ENCODE measurements at regions not wholly inside any gene's neighbourhood (a gene's known extent, or its start where the extent isn't known, plus 50 kb on each side); places are given as distances from the start of the nearest gene placed in this dataset.

DNA sequence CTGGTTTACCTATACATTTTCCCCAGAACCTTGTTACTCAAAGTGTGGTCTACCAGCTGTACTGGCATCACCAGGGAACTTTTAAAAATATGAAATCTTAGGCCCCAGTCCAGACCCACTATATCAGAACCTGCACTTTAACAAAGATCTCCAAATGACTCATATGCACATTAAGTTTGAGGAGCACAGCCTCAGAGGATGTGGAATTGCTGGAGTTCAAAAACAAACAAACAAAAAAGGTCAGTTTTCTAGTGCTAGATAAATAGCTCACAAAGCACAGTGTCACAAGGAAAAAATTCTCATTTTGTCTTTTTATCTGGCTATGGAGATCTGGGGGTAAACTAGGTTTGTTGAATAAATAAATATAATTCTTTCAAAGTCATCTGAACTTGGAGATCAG lies 68.9 kb upstream of the ANKRD55 start:
- no peaks in the 10 kb centered on the region for H3K27me3 ChIP-seq
- ATAC-seq (no peak), DNase-seq (no peak)
- no peaks in the 10 kb centered on the region for H3K36me3 ChIP-seq
- no peaks in the 10 kb centered on the region for H3K9me3 ChIP-seq
- H3K27ac ChIP-seq = no peak overlapping the region
- H3K4me1 ChIP-seq = no peaks in the 10 kb centered on the region
- intact Hi-C loops (cut with DNase I) = no loop called here
- H3K4me3 ChIP-seq = no peak overlapping the region
- TF ChIP-seq POLR2A (IDR thresholded peaks at IDR 0.05) = no peak
- TF ChIP-seq, protein P1, sequence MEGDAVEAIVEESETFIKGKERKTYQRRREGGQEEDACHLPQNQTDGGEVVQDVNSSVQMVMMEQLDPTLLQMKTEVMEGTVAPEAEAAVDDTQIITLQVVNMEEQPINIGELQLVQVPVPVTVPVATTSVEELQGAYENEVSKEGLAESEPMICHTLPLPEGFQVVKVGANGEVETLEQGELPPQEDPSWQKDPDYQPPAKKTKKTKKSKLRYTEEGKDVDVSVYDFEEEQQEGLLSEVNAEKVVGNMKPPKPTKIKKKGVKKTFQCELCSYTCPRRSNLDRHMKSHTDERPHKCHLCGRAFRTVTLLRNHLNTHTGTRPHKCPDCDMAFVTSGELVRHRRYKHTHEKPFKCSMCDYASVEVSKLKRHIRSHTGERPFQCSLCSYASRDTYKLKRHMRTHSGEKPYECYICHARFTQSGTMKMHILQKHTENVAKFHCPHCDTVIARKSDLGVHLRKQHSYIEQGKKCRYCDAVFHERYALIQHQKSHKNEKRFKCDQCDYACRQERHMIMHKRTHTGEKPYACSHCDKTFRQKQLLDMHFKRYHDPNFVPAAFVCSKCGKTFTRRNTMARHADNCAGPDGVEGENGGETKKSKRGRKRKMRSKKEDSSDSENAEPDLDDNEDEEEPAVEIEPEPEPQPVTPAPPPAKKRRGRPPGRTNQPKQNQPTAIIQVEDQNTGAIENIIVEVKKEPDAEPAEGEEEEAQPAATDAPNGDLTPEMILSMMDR (IDR thresholded peaks at IDR 0.05) = no peak

DNA sequence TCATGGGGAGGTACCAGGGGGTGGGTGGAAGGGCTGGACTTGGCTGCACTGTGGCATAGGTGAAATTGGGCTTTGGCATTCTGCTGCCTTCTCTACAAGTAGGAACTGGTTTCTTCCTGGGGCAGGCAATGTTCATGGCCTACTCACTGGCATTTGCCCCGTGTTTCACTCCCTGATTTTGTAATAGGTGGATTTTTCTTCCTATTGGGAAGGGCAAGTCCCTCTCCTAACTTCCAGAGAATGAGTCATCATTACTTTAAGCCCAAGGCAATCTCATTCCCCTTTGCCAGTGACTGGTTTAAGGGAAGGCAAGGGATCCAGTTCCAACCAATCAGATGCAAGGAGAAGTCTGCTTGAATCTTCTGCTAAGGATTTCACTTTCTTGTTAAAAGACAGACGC lies 67.9 kb upstream of the ANKRD55 start:
- TF ChIP-seq, protein P1 (IDR thresholded peaks at IDR 0.05) = no peak
- TF ChIP-seq POLR2A (IDR thresholded peaks at IDR 0.05) = no peak
- Histone ChIP-seq H3K4me3 (no peak overlapping the region), H3K9me3 (no peaks in the 10 kb centered on the region), H3K27me3 (no peaks in the 10 kb centered on the region), H3K36me3 (no peaks in the 10 kb centered on the region), H3K27ac (no peak overlapping the region), H3K4me1 (no peaks in the 10 kb centered on the region)
- DNase-seq = no peak
- peak in 1 of 4 donors; percentile 88 for ATAC-seq
- 58% methylated on average over 2 of the region's 2 CpGs for WGBS (ENCODE audit: insufficient coverage, low coverage, low lambda C conversion rate, missing lambda C conversion rate)
- intact Hi-C loops (cut with DNase I) = no loop called here

GRCh38 chr5:56299212-56299611 lies 66.1 kb upstream of the ANKRD55 start:
- Histone ChIP-seq H3K27ac (no peak overlapping the region), H3K27me3 (no peaks in the 10 kb centered on the region), H3K9me3 (no peaks in the 10 kb centered on the region), H3K4me3 (no peak overlapping the region), H3K4me1 (no peaks in the 10 kb centered on the region), H3K36me3 (no peaks in the 10 kb centered on the region)
- intact Hi-C loops (cut with DNase I) = no loop called here
- TF ChIP-seq, protein P1 (IDR thresholded peaks at IDR 0.05) = no peak
- no peak for TF ChIP-seq POLR2A (IDR thresholded peaks at IDR 0.05)
- 48% methylated on average over 5 of the region's 5 CpGs for WGBS (ENCODE audit: insufficient coverage, low coverage, low lambda C conversion rate, missing lambda C conversion rate)
- no peak for ATAC-seq
- no peak for DNase-seq

- ATAC-seq = peak in 1 of 4 donors; percentile 34
- H3K27me3 ChIP-seq = no peaks in the 10 kb centered on the region
- H3K27ac ChIP-seq = no peak overlapping the region
- H3K4me3 ChIP-seq = no peak overlapping the region
- no peaks in the 10 kb centered on the region for H3K4me1 ChIP-seq
- no peaks in the 10 kb centered on the region for H3K9me3 ChIP-seq
- WGBS (ENCODE audit: insufficient coverage, low coverage, low lambda C conversion rate, missing lambda C conversion rate) = 63% methylated on average over 5 of the region's 8 CpGs
- H3K36me3 ChIP-seq = no peaks in the 10 kb centered on the region
- no peak for DNase-seq
- intact Hi-C loops (cut with DNase I) = no loop called here
- no peak for TF ChIP-seq POLR2A (IDR thresholded peaks at IDR 0.05)
- TF ChIP-seq, protein P1 (IDR thresholded peaks at IDR 0.05) = no peak
Observed at GRCh38 chr5:56298336-56299090, 65.4 kb upstream of the ANKRD55 start.

Measured in right lobe of liver (tissue), 6 donors.